Activated CD8-positive, alpha-beta memory T cell treated with anti-CD3 and anti-CD28 coated beads for 36 hours (primary cell): ENCODE measurements at regions not wholly inside any gene's neighbourhood (a gene's known extent, or its start where the extent isn't known, plus 50 kb on each side); places are given as distances from the start of the nearest gene placed in this dataset.
"Not testable (repeated sequence)": the region's sequence is repeated elsewhere in the genome, so short reads cannot be mapped to it uniquely, and the experiment has no call there.

ENCODE experiments used
- CTCF ChIA-PET: fragments of 350-600 bp; sonication (Branson Sonifier 250); formaldehyde crosslinking; loops from one replicate; lab custom pipeline; 2021; ENCODE audit warnings: antibody characterized with exemption; lab: Charles Lee
- POLR2A ChIA-PET: fragments of 350-600 bp; sonication (Branson Sonifier 250); formaldehyde crosslinking; loops from one replicate; lab custom pipeline; 2021; ENCODE audit warnings: antibody characterized with exemption; lab: Charles Lee

- CTCF ChIA-PET, result no interaction called here
- POLR2A ChIA-PET, result no interaction called here
Measured at GRCh38 chr4:20015636-20016224, 236.0 kb upstream of the SLIT2 start.

GRCh38 chr4:20003836-20004558 is 247.7 kb upstream of the SLIT2 start:
- POLR2A ChIA-PET, CTCF ChIA-PET: not testable (repeated sequence)

GRCh38 chr4:19999775-20000414 is 251.8 kb upstream of the SLIT2 start:
- CTCF ChIA-PET, result no interaction called here
- POLR2A ChIA-PET, result no interaction called here

GRCh38 chr4:19999276-19999675 is 252.4 kb upstream of the SLIT2 start:
- CTCF ChIA-PET, result no interaction called here
- POLR2A ChIA-PET, result no interaction called here

GRCh38 chr4:19993242-19993641 is 258.5 kb upstream of the SLIT2 start:
- ChIA-PET POLR2A (no interaction called here), CTCF (no interaction called here)

GRCh38 chr4:19992471-19993093 is 259.1 kb upstream of the SLIT2 start:
- ChIA-PET CTCF (no interaction called here), POLR2A (no interaction called here)

- ChIA-PET POLR2A (no interaction called here), CTCF (no interaction called here)
Measured at GRCh38 chr4:19987746-19988145, 264.0 kb upstream of the SLIT2 start.

- ChIA-PET CTCF (no interaction called here), POLR2A (no interaction called here)
Measured at GRCh38 chr4:19983072-19983471, 268.6 kb upstream of the SLIT2 start.

- ChIA-PET POLR2A (no interaction called here), CTCF (no interaction called here)
Measured at GRCh38 chr4:19982556-19982955, 269.1 kb upstream of the SLIT2 start.

GRCh38 chr4:19971829-19972228 is 279.9 kb upstream of the SLIT2 start:
- POLR2A ChIA-PET, result no interaction called here
- CTCF ChIA-PET, result no interaction called here

- ChIA-PET POLR2A (no interaction called here), CTCF (no interaction called here)
Measured at GRCh38 chr4:19969492-19969891, 282.2 kb upstream of the SLIT2 start.

GRCh38 chr4:19961091-19961490 is 290.6 kb upstream of the SLIT2 start:
- CTCF ChIA-PET, result no interaction called here

GRCh38 chr4:19958848-19959247 is 292.9 kb upstream of the SLIT2 start:
- ChIA-PET POLR2A (no interaction called here), CTCF (no interaction called here)

More at GRCh38 chr4:19961091-19961490, 290.6 kb upstream of the SLIT2 start:
- POLR2A ChIA-PET, result no interaction called here

- ChIA-PET POLR2A (no interaction called here), CTCF (no interaction called here)
Measured at GRCh38 chr4:19947349-19947748, 304.4 kb upstream of the SLIT2 start.

GRCh38 chr4:19945979-19946380 is 305.7 kb upstream of the SLIT2 start:
- POLR2A ChIA-PET, result no interaction called here
- CTCF ChIA-PET, result no interaction called here

- CTCF ChIA-PET, result no interaction called here
- POLR2A ChIA-PET, result no interaction called here
Measured at GRCh38 chr4:19945501-19945900, 306.2 kb upstream of the SLIT2 start.

GRCh38 chr4:19944806-19945205 is 306.9 kb upstream of the SLIT2 start:
- POLR2A ChIA-PET, result no interaction called here
- CTCF ChIA-PET, result no interaction called here

- CTCF ChIA-PET, result no interaction called here
- POLR2A ChIA-PET, result no interaction called here
Measured at GRCh38 chr4:19944251-19944650, 307.5 kb upstream of the SLIT2 start.

GRCh38 chr4:19941434-19941833 is 310.3 kb upstream of the SLIT2 start:
- CTCF ChIA-PET, result no interaction called here

GRCh38 chr4:19940861-19941260 is 310.8 kb upstream of the SLIT2 start:
- POLR2A ChIA-PET, result no interaction called here
- CTCF ChIA-PET, result no interaction called here

More at GRCh38 chr4:19941434-19941833, 310.3 kb upstream of the SLIT2 start:
- POLR2A ChIA-PET, result no interaction called here

GRCh38 chr4:19936476-19936875 is 315.2 kb upstream of the SLIT2 start:
- POLR2A ChIA-PET, result no interaction called here
- CTCF ChIA-PET, result no interaction called here
